ENCODE measurements at regions not wholly inside any gene's neighbourhood (a gene's known extent, or its start where the extent isn't known, plus 50 kb on each side); places are given as distances from the start of the nearest gene placed in this dataset.

DNA sequence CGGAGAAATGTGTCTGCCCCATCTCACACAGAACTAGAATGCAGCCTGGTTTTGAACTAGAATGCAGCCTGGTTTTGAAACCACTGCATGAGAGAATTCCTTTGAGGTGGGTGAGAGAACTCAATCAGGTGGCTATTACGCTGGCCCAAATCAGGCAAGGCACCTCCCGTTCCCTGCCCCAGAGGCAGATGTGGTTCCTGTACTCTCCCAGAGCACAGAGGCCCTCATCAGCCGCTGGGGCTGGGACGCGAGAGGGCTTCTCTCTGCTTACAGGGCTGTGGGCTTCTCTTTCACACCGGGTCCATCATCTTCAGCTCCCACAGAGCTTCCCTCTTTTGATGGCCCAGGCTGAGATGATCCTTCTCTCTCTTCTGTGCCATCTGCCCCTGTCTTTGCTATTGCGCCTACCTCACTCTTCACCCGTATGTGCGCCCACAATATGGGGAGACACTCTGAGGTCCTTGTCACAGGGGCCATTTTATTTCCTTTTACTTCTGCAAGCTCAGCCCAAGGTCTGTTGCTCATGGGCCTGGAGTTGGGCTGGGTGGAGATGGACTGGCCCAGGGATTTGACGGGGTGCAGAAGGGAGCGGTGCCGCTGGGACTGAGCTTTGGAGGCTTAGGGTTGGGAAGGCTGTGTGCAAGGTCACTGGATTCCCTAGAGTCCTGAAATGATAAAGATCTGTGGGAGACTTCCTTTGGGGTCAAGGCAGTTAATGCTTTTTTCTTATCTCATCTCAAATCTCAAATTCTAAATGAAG lies 84.4 kb upstream of the HS6ST1 start:
- TF ChIP-seq, protein P1, sequence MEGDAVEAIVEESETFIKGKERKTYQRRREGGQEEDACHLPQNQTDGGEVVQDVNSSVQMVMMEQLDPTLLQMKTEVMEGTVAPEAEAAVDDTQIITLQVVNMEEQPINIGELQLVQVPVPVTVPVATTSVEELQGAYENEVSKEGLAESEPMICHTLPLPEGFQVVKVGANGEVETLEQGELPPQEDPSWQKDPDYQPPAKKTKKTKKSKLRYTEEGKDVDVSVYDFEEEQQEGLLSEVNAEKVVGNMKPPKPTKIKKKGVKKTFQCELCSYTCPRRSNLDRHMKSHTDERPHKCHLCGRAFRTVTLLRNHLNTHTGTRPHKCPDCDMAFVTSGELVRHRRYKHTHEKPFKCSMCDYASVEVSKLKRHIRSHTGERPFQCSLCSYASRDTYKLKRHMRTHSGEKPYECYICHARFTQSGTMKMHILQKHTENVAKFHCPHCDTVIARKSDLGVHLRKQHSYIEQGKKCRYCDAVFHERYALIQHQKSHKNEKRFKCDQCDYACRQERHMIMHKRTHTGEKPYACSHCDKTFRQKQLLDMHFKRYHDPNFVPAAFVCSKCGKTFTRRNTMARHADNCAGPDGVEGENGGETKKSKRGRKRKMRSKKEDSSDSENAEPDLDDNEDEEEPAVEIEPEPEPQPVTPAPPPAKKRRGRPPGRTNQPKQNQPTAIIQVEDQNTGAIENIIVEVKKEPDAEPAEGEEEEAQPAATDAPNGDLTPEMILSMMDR (IDR thresholded peaks at IDR 0.05; ENCODE audit: poor library complexity): no peak
- TF ChIP-seq EZH2 (IDR thresholded peaks at IDR 0.05; ENCODE audit: borderline replicate concordance) (no peak), EZH2phosphoT487 (IDR thresholded peaks at IDR 0.05; ENCODE audit: low read depth, severe bottlenecking, unreplicated experiment) (no peak)
